Endothelial cell of umbilical vein (primary cell): ENCODE measurements at regions not wholly inside any gene's neighbourhood (a gene's known extent, or its start where the extent isn't known, plus 50 kb on each side); places are given as distances from the start of the nearest gene placed in this dataset.

Source experiments
- BruUV-seq: library from RNA; stranded (reverse); fragments of 400-500 nt; replicated peaks from 2 replicates; lab custom pipeline; 2021; lab: Mats Ljungman, UMichigan
- CTCF ChIA-PET: fragments of 300-600, 350-600 bp; sonication (Branson Sonifier 250); formaldehyde crosslinking; loops from one replicate; lab custom pipeline; 2021; ENCODE audit warnings: antibody characterized with exemption, inconsistent platforms; lab: Charles Lee
- POLR2A ChIA-PET: fragments of 300-600, 350-600 bp; sonication (Branson Sonifier 250); formaldehyde crosslinking; loops from one replicate; lab custom pipeline; 2021; ENCODE audit warnings: antibody characterized with exemption, inconsistent platforms; lab: Charles Lee
- DNase-seq: peaks from one replicate; pipeline ENCODE4 v3.0.0-alpha.2; 2011; ENCODE audit warnings: low read depth, low spot score
- FAIRE-seq: peaks from 2 replicates; lab custom pipeline; 2011; peaks lifted over from hg19 to GRCh38; lab: Jason Lieb, UNC
- H2AFZ ChIP-seq: 2 replicates; pipeline ENCODE4 v1.6.0; 2012; ENCODE audit warnings: low read depth, low read length, control low read depth, inconsistent platforms
- H3K27ac ChIP-seq: 2 replicates; pipeline ENCODE4 v1.5.1; 2011; ENCODE audit warnings: low read depth, mild to moderate bottlenecking, control low read depth, low read length, moderate library complexity; ENCODE audit not compliant: insufficient read depth
- H3K27me3 ChIP-seq, 2 experiments: 2 replicates each; pipeline versions ENCODE4 v1.6.0 to v1.6.1; 2011; ENCODE audit warnings: low read length in 2 of 2, mixed read lengths in 1 of 2; ENCODE audit not compliant: control insufficient read depth in 2 of 2, insufficient read depth in 2 of 2
- H3K36me3 ChIP-seq, 2 experiments: 2 replicates in 1 of 2; 3 replicates in 1 of 2; pipeline ENCODE4 v1.5.1; 2011; ENCODE audit warnings: low read length in 2 of 2, mild to moderate bottlenecking in 1 of 2, moderate library complexity in 1 of 2; ENCODE audit not compliant: control insufficient read depth in 2 of 2, insufficient read depth in 2 of 2; ENCODE audit errors: extremely low read depth in 1 of 2
- H3K4me1 ChIP-seq: 3 replicates; pipeline ENCODE4 v1.5.1; 2011; ENCODE audit warnings: mild to moderate bottlenecking, low read length; ENCODE audit not compliant: control insufficient read depth, insufficient read depth; ENCODE audit errors: extremely low read depth
- H3K4me2 ChIP-seq: 2 replicates; pipeline ENCODE4 v1.6.1; 2011; ENCODE audit warnings: low read length, control low read depth, mixed read lengths; ENCODE audit not compliant: insufficient read depth
- H3K4me3 ChIP-seq, 3 experiments: fragments of 200-600 bp in 1 of 3; sonication (generic), shearing (Covaris generic) in 1 of 3; replicated peaks in 1 of 3; 2 replicates each; pipeline ENCODE4 v1.5.1; 2011 to 2016; ENCODE audit warnings: control low read depth in 3 of 3, low read length in 3 of 3, mild to moderate bottlenecking in 2 of 3, inconsistent platforms in 1 of 3, low read depth in 1 of 3, moderate library complexity in 1 of 3; ENCODE audit not compliant: insufficient read depth in 1 of 3
- H3K79me2 ChIP-seq: 2 replicates; pipeline ENCODE4 v1.6.0; 2012; ENCODE audit warnings: low read length, inconsistent platforms; ENCODE audit not compliant: control insufficient read depth, insufficient read depth
- H3K9ac ChIP-seq: replicated peaks from 2 replicates; pipeline ENCODE3; 2011; ENCODE audit warnings: low read length, control low read depth; ENCODE audit not compliant: insufficient read depth; ENCODE audit errors: extremely low read depth
- H3K9me1 ChIP-seq: replicated peaks from 3 replicates; pipeline ENCODE4 v1.6.0; 2011; ENCODE audit warnings: mild to moderate bottlenecking, low read length; ENCODE audit not compliant: control insufficient read depth, insufficient read depth; ENCODE audit errors: extremely low read depth
- H3K9me3 ChIP-seq: replicated peaks from 2 replicates; pipeline ENCODE4 v1.5.1; 2012; ENCODE audit warnings: low read length, inconsistent platforms; ENCODE audit not compliant: control insufficient read depth, insufficient read depth
- H4K20me1 ChIP-seq: replicated peaks from 2 replicates; pipeline ENCODE3; 2011; ENCODE audit warnings: mild to moderate bottlenecking, low read length; ENCODE audit not compliant: control insufficient read depth, insufficient read depth; ENCODE audit errors: extremely low read depth
- EZH2 ChIP-seq: IDR thresholded peaks from 2 replicates; pipeline ENCODE4 v1.6.1; 2012; ENCODE audit warnings: borderline replicate concordance, low read depth, mild to moderate bottlenecking, moderate library complexity, low read length, inconsistent platforms; ENCODE audit not compliant: severe bottlenecking
- FOS ChIP-seq: IDR thresholded peaks from 2 replicates; pipeline ENCODE4 v1.6.1; 2011; ENCODE audit warnings: mild to moderate bottlenecking, low read length, moderate library complexity, borderline replicate concordance; ENCODE audit not compliant: insufficient read depth
- GATA2 ChIP-seq: IDR thresholded peaks from 2 replicates; pipeline ENCODE4 v1.7.0; 2011; ENCODE audit warnings: low read depth, mild to moderate bottlenecking, moderate library complexity, mixed read lengths, low read length; ENCODE audit not compliant: insufficient read length, insufficient read depth
- JUN ChIP-seq: IDR thresholded peaks from 2 replicates; pipeline ENCODE4 v1.6.1; 2011; ENCODE audit warnings: borderline replicate concordance, low read depth; ENCODE audit not compliant: insufficient read length, insufficient read depth
- MYC ChIP-seq: IDR thresholded peaks from one replicate; pipeline ENCODE4 v1.6.1; 2011; ENCODE audit warnings: mild to moderate bottlenecking, low read depth, low read length
- POLR2A ChIP-seq: IDR thresholded peaks from 2 replicates; pipeline ENCODE4 v1.6.1; 2012; ENCODE audit warnings: low read depth, mild to moderate bottlenecking, control low read depth, low read length
- POLR2AphosphoS5 ChIP-seq: IDR thresholded peaks from 2 replicates; pipeline ENCODE4 v1.6.1; 2012; ENCODE audit warnings: low read depth, mild to moderate bottlenecking, control low read depth, low read length, moderate library complexity; ENCODE audit not compliant: insufficient read depth
- dilution Hi-C: fragments of 300-500 bp; cut with MboI; formaldehyde crosslinking; loops from one replicate; pipeline ENCODE4 v1.15.0; 2019; ENCODE audit warnings: low sequenced_read_pairs; ENCODE audit not compliant: extremely low pct_ligation_motif_present
- intact Hi-C: fragments of 100-400 bp; cut with micrococcal nuclease; formaldehyde crosslinking; loops from one replicate; pipeline ENCODE4 v1.10.0; 2022
- TF ChIP-seq, protein P1 (sequence below), 2 donors: IDR thresholded peaks; 1 replicate in 1 of 2; 2 replicates in 1 of 2; pipeline ENCODE4 v1.5.1; 2011; ENCODE audit warnings: low read length in 2 of 2, mild to moderate bottlenecking in 2 of 2, moderate library complexity in 2 of 2, control low read depth in 1 of 2, inconsistent platforms in 1 of 2, low read depth in 1 of 2; ENCODE audit not compliant: insufficient read depth in 1 of 2; ENCODE audit errors: extremely low read depth in 1 of 2
- TF ChIP-seq, protein P2 (sequence below): IDR thresholded peaks from 2 replicates; pipeline ENCODE4 v1.6.1; 2011; ENCODE audit not compliant: insufficient read depth, insufficient read length

DNA sequence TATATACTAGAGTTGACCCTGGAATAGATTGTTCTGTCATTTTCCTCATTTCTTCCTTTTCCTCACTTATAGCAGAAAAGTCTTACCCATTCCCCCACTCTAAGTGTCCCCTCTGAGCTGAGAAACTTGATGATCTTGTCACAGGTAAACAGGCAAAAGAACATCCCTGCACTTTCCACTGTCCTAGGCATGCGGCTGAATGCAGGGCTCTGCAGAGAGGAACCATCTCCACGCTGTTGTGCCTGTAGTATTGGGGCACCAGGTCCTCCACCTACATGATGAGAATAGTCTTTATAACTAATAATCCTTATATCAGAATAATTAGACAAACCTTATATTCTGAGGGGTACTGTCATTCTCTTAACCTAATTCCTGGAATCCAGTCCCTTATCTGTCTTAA lies 211.3 kb downstream of the RBM26 start:
- Histone ChIP-seq H3K9me3 (no peaks in the 10 kb centered on the region), H2AFZ (no peak overlapping the region), H3K4me2 (no peak overlapping the region), H3K27ac (no peak overlapping the region), H3K4me1 (no peaks in the 10 kb centered on the region), H3K9ac (no peak overlapping the region), H3K79me2 (no peaks in the 10 kb centered on the region), H3K9me1 (no peaks in the 10 kb centered on the region), H3K27me3 (no peaks in the 10 kb centered on the region), H3K4me3 (no peak overlapping the region), H3K36me3 (no peaks in the 10 kb centered on the region), H4K20me1 (no peaks in the 10 kb centered on the region)
- TF ChIP-seq POLR2A (no peak), GATA2 (no peak), JUN (no peak), MYC (no peak), FOS (no peak), POLR2AphosphoS5 (no peak), EZH2 (no peak)
- TF ChIP-seq, protein P1, sequence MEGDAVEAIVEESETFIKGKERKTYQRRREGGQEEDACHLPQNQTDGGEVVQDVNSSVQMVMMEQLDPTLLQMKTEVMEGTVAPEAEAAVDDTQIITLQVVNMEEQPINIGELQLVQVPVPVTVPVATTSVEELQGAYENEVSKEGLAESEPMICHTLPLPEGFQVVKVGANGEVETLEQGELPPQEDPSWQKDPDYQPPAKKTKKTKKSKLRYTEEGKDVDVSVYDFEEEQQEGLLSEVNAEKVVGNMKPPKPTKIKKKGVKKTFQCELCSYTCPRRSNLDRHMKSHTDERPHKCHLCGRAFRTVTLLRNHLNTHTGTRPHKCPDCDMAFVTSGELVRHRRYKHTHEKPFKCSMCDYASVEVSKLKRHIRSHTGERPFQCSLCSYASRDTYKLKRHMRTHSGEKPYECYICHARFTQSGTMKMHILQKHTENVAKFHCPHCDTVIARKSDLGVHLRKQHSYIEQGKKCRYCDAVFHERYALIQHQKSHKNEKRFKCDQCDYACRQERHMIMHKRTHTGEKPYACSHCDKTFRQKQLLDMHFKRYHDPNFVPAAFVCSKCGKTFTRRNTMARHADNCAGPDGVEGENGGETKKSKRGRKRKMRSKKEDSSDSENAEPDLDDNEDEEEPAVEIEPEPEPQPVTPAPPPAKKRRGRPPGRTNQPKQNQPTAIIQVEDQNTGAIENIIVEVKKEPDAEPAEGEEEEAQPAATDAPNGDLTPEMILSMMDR (IDR thresholded peaks at IDR 0.05; ENCODE audit: extremely low read depth in 1 of 2, insufficient read depth in 1 of 2, low read depth in 1 of 2, low read length in 2 of 2) = no peak
- TF ChIP-seq, protein P2, sequence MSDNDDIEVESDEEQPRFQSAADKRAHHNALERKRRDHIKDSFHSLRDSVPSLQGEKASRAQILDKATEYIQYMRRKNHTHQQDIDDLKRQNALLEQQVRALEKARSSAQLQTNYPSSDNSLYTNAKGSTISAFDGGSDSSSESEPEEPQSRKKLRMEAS = no peak
- BruUV-seq = no TSS peak
- intact Hi-C loops (no loop called here), dilution Hi-C loops (no loop called here)
- DNase-seq = no peak
- ChIA-PET POLR2A (no interaction called here), CTCF (no interaction called here)
- FAIRE-seq = no peak
